Neural progenitor cell (in vitro differentiated cells): ENCODE measurements at regions not wholly inside any gene's neighbourhood (a gene's known extent, or its start where the extent isn't known, plus 50 kb on each side); places are given as distances from the start of the nearest gene placed in this dataset.
A peak's percentile ranks its signal among the peaks of the same experiment; 100 is the strongest.

Source experiments
- DNase-seq: peaks from one replicate; pipeline ENCODE4 v3.0.0-alpha.2; 2016; ENCODE audit warnings: low spot score
- H2AFZ ChIP-seq: fragments of 200-600 bp; sonication (generic); replicated peaks from 2 replicates; pipeline ENCODE4 v1.6.1; 2016; ENCODE audit warnings: antibody characterized with exemption
- H3F3A ChIP-seq: fragments of 200-600 bp; sonication (generic); 2 replicates; pipeline ENCODE4 v1.6.1; 2016; ENCODE audit warnings: antibody characterized with exemption, low read depth
- H3K27ac ChIP-seq: fragments of 200-600 bp; sonication (generic); 2 replicates; pipeline ENCODE4 v1.5.1; 2016; ENCODE audit warnings: mild to moderate bottlenecking
- H3K27me3 ChIP-seq: fragments of 200-600 bp; sonication (generic); 2 replicates; pipeline ENCODE4 v1.6.1; 2016; ENCODE audit warnings: mild to moderate bottlenecking, moderate library complexity
- H3K36me3 ChIP-seq: fragments of 200-600 bp; sonication (generic); 2 replicates; pipeline ENCODE4 v1.5.1; 2016
- H3K4me1 ChIP-seq: fragments of 200-600 bp; sonication (generic); 2 replicates; pipeline ENCODE4 v1.6.1; 2016; ENCODE audit warnings: mixed run types
- H3K4me2 ChIP-seq: fragments of 200-600 bp; sonication (generic); 2 replicates; pipeline ENCODE4 v1.6.1; 2016
- H3K4me3 ChIP-seq: fragments of 200-600 bp; sonication (generic); 2 replicates; pipeline ENCODE4 v1.5.1; 2016
- H3K79me2 ChIP-seq: fragments of 200-600 bp; sonication (generic); 2 replicates; pipeline ENCODE4 v1.6.1; 2016; ENCODE audit warnings: low read depth
- H3K9ac ChIP-seq: fragments of 200-600 bp; sonication (generic); 2 replicates; pipeline ENCODE4 v1.6.1; 2016
- H3K9me3 ChIP-seq: fragments of 200-600 bp; sonication (generic); 2 replicates; pipeline ENCODE4 v1.5.1; 2016; ENCODE audit warnings: low read depth
- H4K20me1 ChIP-seq: fragments of 200-600 bp; sonication (generic); 2 replicates; pipeline ENCODE4 v1.6.1; 2016; ENCODE audit warnings: low read depth
- H3K27ac Mint-ChIP-seq: 3 replicates; pipeline ENCODE4 v1.8.0; 2021; ENCODE audit warnings: mixed read lengths
- H3K27me3 Mint-ChIP-seq: 2 replicates; pipeline ENCODE4 v1.8.0; 2022; ENCODE audit warnings: low read depth, mild to moderate bottlenecking, inconsistent platforms, moderate library complexity, mixed read lengths; ENCODE audit not compliant: insufficient read depth
- H3K36me3 Mint-ChIP-seq: 3 replicates; pipeline ENCODE4 v1.8.0; 2021; ENCODE audit warnings: mixed read lengths
- H3K4me1 Mint-ChIP-seq: 3 replicates; pipeline ENCODE4 v1.8.0; 2021; ENCODE audit warnings: mixed read lengths
- H3K4me3 Mint-ChIP-seq: 3 replicates; pipeline ENCODE4 v1.8.0; 2021; ENCODE audit warnings: mild to moderate bottlenecking, moderate library complexity, mixed read lengths
- H3K9me3 Mint-ChIP-seq: 3 replicates; pipeline ENCODE4 v1.8.0; 2020; ENCODE audit warnings: mixed read lengths
- CTCF ChIP-seq: fragments of 200-600 bp; sonication (generic); IDR thresholded peaks from 2 replicates; pipeline ENCODE4 v1.5.1; 2017; ENCODE audit warnings: antibody characterized with exemption, mild to moderate bottlenecking
- EZH2 ChIP-seq: fragments of 200-600 bp; sonication (generic); IDR thresholded peaks from 2 replicates; pipeline ENCODE4 v1.6.1; 2017; ENCODE audit warnings: antibody characterized with exemption, mild to moderate bottlenecking, moderate library complexity
- EZH2phosphoT487 ChIP-seq: fragments of 200-600 bp; sonication (generic); IDR thresholded peaks from 2 replicates; pipeline ENCODE4 v1.6.1; 2017; ENCODE audit warnings: antibody characterized with exemption

DNA sequence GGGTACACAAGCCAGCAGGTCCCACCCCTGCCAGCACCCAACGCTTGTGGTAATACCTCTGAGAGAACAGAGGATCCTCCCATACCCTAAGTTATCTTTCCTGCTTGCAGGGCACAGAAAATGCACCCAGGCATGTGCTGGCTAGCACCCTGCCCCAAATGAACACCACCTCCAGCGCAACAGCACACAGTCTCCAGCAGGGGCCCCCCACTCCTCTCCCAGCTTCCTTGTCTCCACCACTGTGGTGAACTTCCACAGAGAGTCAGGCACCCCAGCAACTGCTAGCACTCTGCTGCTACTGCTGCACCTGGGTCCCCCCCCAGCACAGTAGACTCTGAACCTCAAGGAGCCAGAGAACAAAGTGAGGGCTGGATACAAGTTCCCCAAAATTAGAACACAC, 216.8 kb upstream of the CNTNAP5 start:
- Histone ChIP-seq H3K36me3 (no peaks in the 10 kb centered on the region), H3F3A (no peaks in the 10 kb centered on the region), H4K20me1 (no peaks in the 10 kb centered on the region), H3K79me2 (no peaks in the 10 kb centered on the region), H3K27ac (no peak overlapping the region), H3K9ac (no peak overlapping the region), H3K4me1 (no peaks in the 10 kb centered on the region), H3K27me3 (no peaks in the 10 kb centered on the region), H2AFZ (no peak overlapping the region), H3K4me3 (no peak overlapping the region), H3K4me2 (no peak overlapping the region), H3K9me3 (no peaks in the 10 kb centered on the region)
- H3K27ac Mint-ChIP-seq, result no peak overlapping the region
- TF ChIP-seq EZH2phosphoT487, result no peak
- peak; percentile 35 for TF ChIP-seq CTCF
- H3K9me3 Mint-ChIP-seq, result peaks cover 16% of the 10 kb centered on the region
- no peaks in the 10 kb centered on the region for H3K36me3 Mint-ChIP-seq
- no peak overlapping the region for H3K4me3 Mint-ChIP-seq
- H3K4me1 Mint-ChIP-seq, result no peaks in the 10 kb centered on the region
- peak; percentile 3 for DNase-seq
- H3K27me3 Mint-ChIP-seq, result no peaks in the 10 kb centered on the region

GRCh38 chr2:123811846-123812245, 213.2 kb upstream of the CNTNAP5 start:
- no peaks in the 10 kb centered on the region for H3K36me3 ChIP-seq
- no peaks in the 10 kb centered on the region for H3F3A ChIP-seq
- H3K4me3 Mint-ChIP-seq, result no peak overlapping the region
- no peak overlapping the region for H3K4me2 ChIP-seq
- H3K9me3 ChIP-seq, result no peaks in the 10 kb centered on the region
- no peak overlapping the region for H2AFZ ChIP-seq
- no peaks in the 10 kb centered on the region for H3K79me2 ChIP-seq
- H3K9ac ChIP-seq, result no peak overlapping the region
- H3K27ac ChIP-seq, result no peak overlapping the region
- H4K20me1 ChIP-seq, result no peaks in the 10 kb centered on the region
- no peak overlapping the region for H3K27ac Mint-ChIP-seq
- H3K4me1 Mint-ChIP-seq, result no peaks in the 10 kb centered on the region
- TF ChIP-seq CTCF, result no peak
- no peaks in the 10 kb centered on the region for H3K36me3 Mint-ChIP-seq
- no peak overlapping the region for H3K4me3 ChIP-seq
- peaks cover 6% of the 10 kb centered on the region for H3K9me3 Mint-ChIP-seq
- no peaks in the 10 kb centered on the region for H3K4me1 ChIP-seq
- H3K27me3 Mint-ChIP-seq, result no peaks in the 10 kb centered on the region
- no peaks in the 10 kb centered on the region for H3K27me3 ChIP-seq
- DNase-seq, result no peak

DNA sequence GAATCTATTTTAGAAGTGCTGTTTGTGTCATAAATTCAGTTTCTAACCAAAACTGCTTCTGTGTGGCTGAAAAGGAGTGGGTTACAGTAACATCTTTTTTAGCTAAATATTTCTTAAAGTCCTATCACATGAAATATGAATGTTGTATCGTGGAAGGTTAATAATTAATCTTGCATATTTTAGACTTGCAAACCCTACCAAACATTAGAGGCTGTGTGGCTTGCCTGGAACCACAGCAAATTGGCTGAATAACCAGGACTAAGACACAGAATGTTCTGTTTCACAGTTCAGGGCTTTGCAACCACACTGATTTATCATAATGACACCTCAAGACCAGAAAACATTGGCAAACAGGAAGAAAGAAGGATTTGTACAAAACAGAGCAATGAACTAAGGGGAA, 208.9 kb upstream of the CNTNAP5 start:
- H4K20me1 ChIP-seq, result no peaks in the 10 kb centered on the region
- Mint-ChIP-seq H3K27ac (no peak overlapping the region), H3K4me3 (no peak overlapping the region), H3K27me3 (no peaks in the 10 kb centered on the region), H3K9me3 (no peaks in the 10 kb centered on the region), H3K4me1 (no peaks in the 10 kb centered on the region), H3K36me3 (no peaks in the 10 kb centered on the region)
- H3K9ac ChIP-seq, result no peak overlapping the region
- no peak overlapping the region for H2AFZ ChIP-seq
- no peak for DNase-seq
- H3F3A ChIP-seq, result no peaks in the 10 kb centered on the region
- H3K4me3 ChIP-seq, result no peak overlapping the region
- H3K79me2 ChIP-seq, result no peaks in the 10 kb centered on the region
- no peaks in the 10 kb centered on the region for H3K4me1 ChIP-seq
- H3K4me2 ChIP-seq, result no peak overlapping the region
- no peaks in the 10 kb centered on the region for H3K9me3 ChIP-seq
- no peaks in the 10 kb centered on the region for H3K27me3 ChIP-seq
- no peak overlapping the region for H3K27ac ChIP-seq
- no peaks in the 10 kb centered on the region for H3K36me3 ChIP-seq
- TF ChIP-seq EZH2phosphoT487, result no peak
- no peak for TF ChIP-seq CTCF
- no peak for TF ChIP-seq EZH2

DNA sequence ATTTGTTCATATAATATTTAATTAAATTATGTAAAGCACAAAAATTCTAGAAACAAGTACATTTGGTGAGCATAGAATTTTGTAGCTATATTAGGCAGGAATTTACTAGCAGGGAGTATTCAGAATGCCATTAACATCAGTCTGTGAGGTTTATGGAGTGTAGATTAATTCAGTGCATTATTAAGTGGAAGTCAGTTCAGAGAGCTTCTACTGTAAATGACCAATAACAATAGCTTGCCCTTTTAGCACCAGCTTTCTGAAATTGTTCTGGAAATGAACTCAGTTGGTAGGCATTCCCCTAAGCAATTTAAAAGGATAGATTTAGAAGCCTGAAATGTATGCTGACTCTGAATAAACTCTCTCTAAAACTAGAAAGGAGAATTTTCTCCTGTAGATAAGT, 208.2 kb upstream of the CNTNAP5 start:
- Histone ChIP-seq H3K79me2 (no peaks in the 10 kb centered on the region), H3F3A (no peaks in the 10 kb centered on the region), H4K20me1 (no peaks in the 10 kb centered on the region), H3K4me3 (no peak overlapping the region), H3K4me1 (no peaks in the 10 kb centered on the region), H3K36me3 (no peaks in the 10 kb centered on the region), H3K27ac (no peak overlapping the region), H3K27me3 (no peaks in the 10 kb centered on the region), H2AFZ (no peak overlapping the region), H3K4me2 (no peak overlapping the region), H3K9ac (no peak overlapping the region), H3K9me3 (no peaks in the 10 kb centered on the region)
- H3K36me3 Mint-ChIP-seq, result no peaks in the 10 kb centered on the region
- DNase-seq, result no peak
- H3K4me3 Mint-ChIP-seq, result no peak overlapping the region
- H3K27ac Mint-ChIP-seq, result no peak overlapping the region
- H3K4me1 Mint-ChIP-seq, result no peaks in the 10 kb centered on the region
- H3K27me3 Mint-ChIP-seq, result no peaks in the 10 kb centered on the region
- no peak for TF ChIP-seq EZH2
- no peak for TF ChIP-seq CTCF
- TF ChIP-seq EZH2phosphoT487, result no peak
- H3K9me3 Mint-ChIP-seq, result no peaks in the 10 kb centered on the region
